ENCODE measurements at regions not wholly inside any gene's neighbourhood (a gene's known extent, or its start where the extent isn't known, plus 50 kb on each side); places are given as distances from the start of the nearest gene placed in this dataset.

- DNase-seq, result no peak
- H3K36me3 Mint-ChIP-seq, result no peaks in the 10 kb centered on the region
- H3K4me1 Mint-ChIP-seq, result no peaks in the 10 kb centered on the region
- no peak overlapping the region for H3K27ac Mint-ChIP-seq
- H3K27me3 Mint-ChIP-seq (ENCODE audit: low read depth in 3 of 3), result no peaks in the 10 kb centered on the region
- H3K4me3 Mint-ChIP-seq, result no peak overlapping the region
- peaks cover 0 to 5% (median 0%) of the 10 kb centered on the region in 6 donors for H3K9me3 Mint-ChIP-seq
Measured at GRCh38 chr5:6321078-6321477, 57.3 kb downstream of the MED10 start.

- Mint-ChIP-seq H3K27me3 (ENCODE audit: low read depth in 3 of 3) (peaks cover 0 to 1% (median 0%) of the 10 kb centered on the region in 3 donors), H3K4me1 (no peaks in the 10 kb centered on the region), H3K27ac (no peak overlapping the region), H3K4me3 (no peak overlapping the region), H3K36me3 (no peaks in the 10 kb centered on the region), H3K9me3 (peaks cover 0 to 5% (median 0%) of the 10 kb centered on the region in 6 donors)
- no peak for DNase-seq
Measured at GRCh38 chr5:6319116-6319515, 59.2 kb downstream of the MED10 start.

- no peak overlapping the region for H3K27ac Mint-ChIP-seq
- H3K4me3 Mint-ChIP-seq, result no peak overlapping the region
- peaks cover 0 to 5% (median 0%) of the 10 kb centered on the region in 6 donors for H3K9me3 Mint-ChIP-seq
- peaks cover 0 to 2% (median 1%) of the 10 kb centered on the region in 3 donors for H3K27me3 Mint-ChIP-seq (ENCODE audit: low read depth in 3 of 3)
- H3K36me3 Mint-ChIP-seq, result no peaks in the 10 kb centered on the region
- H3K4me1 Mint-ChIP-seq, result no peaks in the 10 kb centered on the region
- DNase-seq, result no peak
Measured at GRCh38 chr5:6317116-6317798, 61.1 kb downstream of the MED10 start.

DNA sequence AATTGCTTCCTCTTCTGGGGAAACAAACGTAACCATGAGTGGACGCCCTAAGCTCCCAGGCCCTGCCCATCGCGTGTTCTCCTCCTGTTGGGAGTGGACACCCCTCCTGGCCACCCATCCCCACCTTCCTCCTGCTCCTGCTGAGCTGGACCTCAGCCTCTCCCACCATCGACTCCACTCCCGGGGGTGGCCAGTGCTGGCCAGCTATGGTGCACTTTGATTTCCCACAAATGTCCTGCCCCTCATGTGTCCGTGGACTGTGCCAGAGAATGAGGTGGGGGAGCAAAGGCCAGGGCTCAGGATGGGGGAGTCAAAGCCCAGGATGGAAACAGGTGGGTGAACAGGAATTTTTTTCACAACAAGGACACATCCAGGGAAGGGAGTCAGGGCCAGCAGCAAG lies 62.8 kb downstream of the MED10 start:
- Mint-ChIP-seq H3K27me3 (ENCODE audit: low read depth in 3 of 3) (peaks cover 0 to 2% (median 1%) of the 10 kb centered on the region in 3 donors), H3K4me3 (no peak overlapping the region), H3K4me1 (no peaks in the 10 kb centered on the region), H3K27ac (no peak overlapping the region), H3K36me3 (no peaks in the 10 kb centered on the region), H3K9me3 (peaks cover 0 to 3% (median 0%) of the 10 kb centered on the region in 6 donors)
- DNase-seq, result no peak

DNA sequence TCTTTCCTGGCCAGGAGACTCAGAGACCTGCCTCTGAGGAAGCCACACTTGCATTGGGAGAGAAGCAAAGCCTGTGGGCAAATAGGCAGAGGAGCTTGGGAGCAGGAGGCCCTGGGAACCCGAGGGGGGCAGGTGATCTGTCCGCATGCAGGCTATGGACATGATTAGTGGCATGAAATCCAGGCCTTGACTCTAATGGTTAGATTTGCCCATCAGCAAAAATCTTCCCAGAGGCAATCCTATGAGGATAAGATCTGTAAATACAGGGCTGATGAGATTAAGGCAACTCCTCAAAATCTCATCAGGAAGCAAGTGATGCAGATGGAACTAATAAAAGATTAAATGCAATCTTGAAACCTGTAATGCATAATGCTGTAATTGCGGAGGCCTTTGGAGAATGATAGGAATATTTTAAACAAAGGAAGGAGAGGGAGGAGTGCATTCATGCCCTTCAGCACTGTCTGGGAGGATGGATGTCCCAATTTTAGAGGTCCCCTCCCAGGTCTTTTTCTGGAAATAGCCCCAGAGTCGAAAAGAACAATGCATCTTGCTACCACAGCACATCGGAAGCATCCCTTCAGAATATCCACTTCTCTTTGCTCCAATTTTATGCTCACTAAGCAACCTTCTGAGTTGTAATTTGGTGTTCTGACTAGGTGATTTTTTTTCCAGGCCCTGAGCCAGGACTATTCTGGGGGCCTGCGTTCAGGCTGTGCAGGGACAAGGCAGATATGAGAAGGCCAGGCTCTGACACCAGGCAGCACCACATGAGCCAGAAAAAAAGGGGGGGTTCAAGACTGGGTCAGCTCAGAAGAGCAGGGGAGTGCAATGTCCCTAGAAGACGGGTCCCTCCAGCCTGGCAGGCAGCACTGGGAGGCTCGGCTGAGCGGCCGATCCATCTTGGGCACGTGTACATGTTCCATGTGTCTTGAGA lies 66.5 kb downstream of the MED10 start:
- Mint-ChIP-seq H3K4me3 (no peak overlapping the region), H3K27ac (no peak overlapping the region), H3K4me1 (no peaks in the 10 kb centered on the region), H3K9me3 (peaks cover 0 to 2% (median 0%) of the 10 kb centered on the region in 6 donors), H3K36me3 (no peaks in the 10 kb centered on the region), H3K27me3 (ENCODE audit: low read depth in 3 of 3) (peaks cover 0 to 6% (median 1%) of the 10 kb centered on the region in 3 donors)
- no peak for DNase-seq

GRCh38 chr5:6309949-6310348 lies 68.4 kb downstream of the MED10 start:
- no peak overlapping the region for H3K4me3 Mint-ChIP-seq
- peaks cover 0 to 6% (median 0%) of the 10 kb centered on the region in 3 donors for H3K27me3 Mint-ChIP-seq (ENCODE audit: low read depth in 3 of 3)
- H3K27ac Mint-ChIP-seq, result no peak overlapping the region
- no peaks in the 10 kb centered on the region for H3K36me3 Mint-ChIP-seq
- no peak for DNase-seq
- no peaks in the 10 kb centered on the region for H3K4me1 Mint-ChIP-seq
- peaks cover 0 to 5% (median 0%) of the 10 kb centered on the region in 6 donors for H3K9me3 Mint-ChIP-seq

DNA sequence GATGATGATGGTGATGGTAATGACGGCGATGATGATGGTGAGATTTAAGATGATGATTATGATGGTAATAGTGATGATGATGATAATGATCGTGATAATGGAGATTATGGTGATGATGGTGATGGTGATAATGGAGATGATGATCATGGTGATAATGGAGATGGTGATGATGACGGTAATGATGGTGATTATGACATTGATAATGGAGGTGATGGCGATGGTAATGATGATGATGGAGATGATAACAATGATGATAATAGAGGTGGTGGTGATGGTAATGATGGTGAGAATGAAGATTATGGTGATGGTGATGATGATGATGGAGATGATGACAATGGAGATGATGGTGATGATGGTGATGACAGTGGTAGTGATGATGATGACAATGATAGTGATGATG lies 69.7 kb downstream of the MED10 start:
- DNase-seq, result no peak
- Mint-ChIP-seq H3K4me1 (no peaks in the 10 kb centered on the region), H3K9me3 (peaks cover 0 to 5% (median 0%) of the 10 kb centered on the region in 6 donors), H3K36me3 (no peaks in the 10 kb centered on the region), H3K4me3 (no peak overlapping the region), H3K27me3 (ENCODE audit: low read depth in 3 of 3) (peaks cover 0 to 4% (median 0%) of the 10 kb centered on the region in 3 donors), H3K27ac (no peak overlapping the region)

DNA sequence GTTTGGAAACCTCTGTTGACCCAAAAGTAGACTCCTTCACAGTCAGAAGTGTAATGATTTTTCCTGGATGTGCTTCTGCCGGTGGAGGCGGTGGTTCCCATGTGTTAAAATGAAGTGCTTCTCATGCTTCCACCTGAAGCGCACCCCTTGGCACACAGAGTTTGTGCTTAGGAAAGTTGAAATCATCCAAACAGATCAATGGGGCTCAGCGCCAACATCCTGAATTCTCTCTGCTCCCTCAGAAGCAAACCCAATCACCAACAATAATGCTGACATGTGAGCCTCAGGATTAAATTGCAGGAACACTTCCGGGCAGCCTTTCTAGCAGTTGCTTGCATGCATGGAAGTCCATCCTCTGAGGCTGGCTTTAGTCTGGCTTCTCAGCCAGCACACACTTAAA lies 71.0 kb downstream of the MED10 start:
- Mint-ChIP-seq H3K9me3 (peaks cover 0 to 5% (median 0%) of the 10 kb centered on the region in 6 donors), H3K4me3 (no peak overlapping the region), H3K36me3 (no peaks in the 10 kb centered on the region), H3K27me3 (ENCODE audit: low read depth in 3 of 3) (peaks cover 0 to 4% (median 2%) of the 10 kb centered on the region in 3 donors), H3K4me1 (no peaks in the 10 kb centered on the region), H3K27ac (no peak overlapping the region)
- no peak for DNase-seq

GRCh38 chr5:6305853-6306252 lies 72.5 kb downstream of the MED10 start:
- Mint-ChIP-seq H3K4me3 (no peak overlapping the region), H3K27me3 (ENCODE audit: low read depth in 3 of 3) (peaks cover 2 to 4% (median 4%) of the 10 kb centered on the region in 3 donors), H3K4me1 (no peaks in the 10 kb centered on the region)

GRCh38 chr5:6302684-6303083 lies 75.7 kb downstream of the MED10 start:
- H3K4me1 Mint-ChIP-seq, result no peaks in the 10 kb centered on the region
- H3K36me3 Mint-ChIP-seq, result no peaks in the 10 kb centered on the region
- no peak for DNase-seq
- peaks cover 0 to 3% (median 0%) of the 10 kb centered on the region in 6 donors for H3K9me3 Mint-ChIP-seq
- H3K4me3 Mint-ChIP-seq, result no peak overlapping the region
- H3K27ac Mint-ChIP-seq, result no peak overlapping the region
- H3K27me3 Mint-ChIP-seq (ENCODE audit: low read depth in 3 of 3), result peaks cover 0 to 4% (median 2%) of the 10 kb centered on the region in 3 donors

More at GRCh38 chr5:6305853-6306252, 72.5 kb downstream of the MED10 start:
- Mint-ChIP-seq H3K36me3 (no peaks in the 10 kb centered on the region), H3K27ac (no peak overlapping the region), H3K9me3 (peaks cover 0 to 5% (median 0%) of the 10 kb centered on the region in 6 donors)
- no peak for DNase-seq

GRCh38 chr5:6302075-6302474 lies 76.3 kb downstream of the MED10 start:
- DNase-seq, result no peak
- Mint-ChIP-seq H3K4me1 (no peaks in the 10 kb centered on the region), H3K27me3 (ENCODE audit: low read depth in 3 of 3) (peaks cover 0 to 4% (median 2%) of the 10 kb centered on the region in 3 donors), H3K9me3 (peaks cover 0 to 3% (median 0%) of the 10 kb centered on the region in 6 donors), H3K36me3 (no peaks in the 10 kb centered on the region), H3K27ac (no peak overlapping the region), H3K4me3 (no peak overlapping the region)

DNA sequence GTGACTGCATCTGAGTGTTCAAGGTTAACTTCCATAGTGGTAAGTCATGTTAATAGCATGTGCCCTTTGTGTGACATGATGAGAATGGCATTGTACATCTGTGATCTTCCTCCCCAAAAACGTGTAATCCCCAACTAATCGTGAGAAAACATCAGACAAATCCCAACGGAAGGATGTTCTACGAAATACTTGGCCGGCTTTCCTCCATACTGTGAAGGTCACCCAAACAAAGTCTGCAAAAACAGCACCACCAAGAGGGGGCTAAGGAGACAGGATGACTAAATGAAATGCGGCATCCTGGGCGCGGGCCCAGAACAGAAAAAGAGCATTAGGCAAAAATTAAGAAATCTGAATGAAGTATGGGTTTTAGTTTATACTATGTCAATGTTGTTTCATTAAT lies 81.8 kb downstream of the MED10 start:
- Mint-ChIP-seq H3K27ac (no peak overlapping the region), H3K36me3 (no peaks in the 10 kb centered on the region), H3K27me3 (ENCODE audit: low read depth in 3 of 3) (peaks cover 0 to 10% (median 4%) of the 10 kb centered on the region in 3 donors), H3K4me3 (no peak overlapping the region), H3K9me3 (peaks cover 0 to 7% (median under 1%) of the 10 kb centered on the region in 6 donors), H3K4me1 (no peaks in the 10 kb centered on the region)
- no peak for DNase-seq

DNA sequence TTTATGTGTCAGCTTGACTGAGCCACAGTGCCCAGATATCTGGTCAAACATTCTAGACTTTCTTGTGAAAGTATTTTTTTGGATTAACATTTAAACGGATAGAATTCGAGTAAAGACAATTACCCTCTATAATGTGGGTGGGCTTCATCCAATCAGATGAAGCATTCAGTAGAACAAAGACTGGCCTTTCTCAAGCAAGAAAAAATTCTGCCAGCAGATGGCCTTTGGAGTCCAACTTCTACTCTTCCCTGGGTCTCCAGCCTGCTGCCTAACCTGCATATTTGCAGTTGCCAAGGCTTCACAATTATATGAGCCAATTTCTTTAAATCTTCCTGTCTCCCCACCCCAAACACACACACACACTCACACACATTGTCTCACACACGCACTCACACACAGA lies 86.4 kb downstream of the MED10 start:
- no peak overlapping the region for H3K27ac Mint-ChIP-seq
- H3K4me3 Mint-ChIP-seq, result no peak overlapping the region
- no peak for DNase-seq
- H3K4me1 Mint-ChIP-seq, result no peaks in the 10 kb centered on the region
- peaks cover 2 to 10% (median 6%) of the 10 kb centered on the region in 3 donors for H3K27me3 Mint-ChIP-seq (ENCODE audit: low read depth in 3 of 3)
- H3K9me3 Mint-ChIP-seq, result peaks cover 0 to 7% (median under 1%) of the 10 kb centered on the region in 6 donors
- H3K36me3 Mint-ChIP-seq, result no peaks in the 10 kb centered on the region

DNA sequence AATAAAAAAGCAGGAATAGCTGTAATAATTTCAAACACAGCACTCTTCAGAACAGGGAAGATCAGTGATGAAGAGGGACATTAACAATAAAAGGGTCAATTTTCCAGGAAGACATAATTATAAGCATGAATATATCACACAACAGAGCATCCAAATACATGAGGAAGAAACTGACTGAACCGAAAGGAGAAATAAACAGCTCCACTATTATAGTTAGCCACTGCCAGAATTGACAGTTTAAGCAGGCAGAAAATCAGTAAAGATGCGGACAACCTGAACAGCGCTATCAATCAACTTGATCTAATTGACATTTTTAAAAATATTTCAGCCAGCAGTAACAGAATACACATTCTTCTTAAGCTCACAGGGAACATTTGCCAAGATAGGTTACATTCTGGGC lies 89.1 kb downstream of the MED10 start:
- peaks cover 0 to 1% (median 0%) of the 10 kb centered on the region in 6 donors for H3K9me3 Mint-ChIP-seq

More for the DNA sequence above, 89.1 kb downstream of the MED10 start:
- Mint-ChIP-seq H3K4me3 (no peak overlapping the region), H3K36me3 (no peaks in the 10 kb centered on the region), H3K27me3 (ENCODE audit: low read depth in 3 of 3) (peaks cover 2 to 9% (median 2%) of the 10 kb centered on the region in 3 donors), H3K4me1 (no peaks in the 10 kb centered on the region), H3K27ac (no peak overlapping the region)
- DNase-seq, result no peak
